Right renal cortex interstitium (tissue), 3 donors: ENCODE measurements at regions not wholly inside any gene's neighbourhood (a gene's known extent, or its start where the extent isn't known, plus 50 kb on each side); places are given as distances from the start of the nearest gene placed in this dataset.
"Not testable (repeated sequence)": the region's sequence is repeated elsewhere in the genome, so short reads cannot be mapped to it uniquely, and the experiment has no call there.

ENCODE experiments used
- DNase-seq, 3 donors: peaks; one replicate each; pipeline ENCODE4 v3.0.0-alpha.2; 2013; ENCODE audit warnings: low read depth in 3 of 3, low spot score in 2 of 3

DNA sequence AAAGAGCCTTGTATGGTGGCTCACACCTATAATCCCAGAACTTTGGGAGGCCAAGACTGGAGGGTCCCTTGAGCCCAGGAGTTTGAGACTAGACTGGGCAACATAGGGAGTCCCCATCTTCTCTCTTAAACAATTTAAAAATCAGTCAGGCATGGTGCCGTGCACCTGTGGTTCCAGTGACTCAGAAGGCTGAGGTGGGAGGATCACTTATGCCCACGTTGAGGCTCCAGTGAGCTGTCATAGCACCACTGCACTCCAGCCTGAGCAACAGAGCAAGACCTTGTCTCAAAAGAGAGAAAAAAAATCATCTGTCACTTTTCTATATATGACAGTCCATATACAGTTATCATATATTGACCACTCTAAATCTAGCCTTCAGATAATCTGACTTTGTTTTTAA is 658.3 kb downstream of the LTN1 start:
- no peak for DNase-seq

DNA sequence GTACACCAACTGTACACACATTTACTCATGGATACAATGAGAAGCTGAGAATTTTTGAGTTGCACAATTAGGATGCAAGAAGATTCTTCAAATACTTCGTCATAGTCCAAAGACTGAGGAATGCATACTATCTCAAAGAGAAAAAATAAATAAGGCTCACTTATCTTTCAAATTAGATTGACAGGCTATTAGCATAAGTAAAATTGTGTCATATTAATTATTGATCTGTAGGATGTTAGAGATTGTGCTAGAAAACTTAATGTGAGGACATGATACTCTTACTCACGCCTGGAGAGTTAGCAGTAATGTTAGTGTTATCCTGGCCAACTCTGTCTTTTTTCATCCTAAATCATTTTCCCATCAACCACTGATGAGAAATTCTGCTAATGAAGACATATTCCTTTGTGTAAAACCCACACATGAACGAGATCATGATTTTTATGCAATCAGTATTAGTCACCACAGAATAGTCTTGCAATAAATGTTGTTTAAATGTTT is 659.0 kb downstream of the LTN1 start:
- DNase-seq: no peak

DNA sequence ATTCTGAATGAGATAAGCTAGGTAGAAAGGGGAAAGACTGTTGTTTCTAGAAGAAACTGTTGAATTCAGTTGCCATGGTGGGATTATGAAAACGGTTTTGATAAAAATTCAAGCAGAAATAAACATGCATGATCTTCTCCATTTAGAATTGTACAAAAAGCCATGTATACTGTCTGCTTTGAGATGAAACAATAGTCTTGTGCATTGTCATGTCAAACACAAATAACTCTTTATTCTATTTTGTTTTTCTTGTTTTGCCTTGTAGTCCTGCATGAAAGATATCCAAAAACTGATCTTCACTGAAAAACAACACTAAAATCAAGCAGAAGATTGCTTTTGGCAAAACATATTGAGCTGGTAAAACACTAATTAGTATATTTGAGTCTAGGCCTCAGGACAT is 659.9 kb downstream of the LTN1 start:
- DNase-seq: no peak

DNA sequence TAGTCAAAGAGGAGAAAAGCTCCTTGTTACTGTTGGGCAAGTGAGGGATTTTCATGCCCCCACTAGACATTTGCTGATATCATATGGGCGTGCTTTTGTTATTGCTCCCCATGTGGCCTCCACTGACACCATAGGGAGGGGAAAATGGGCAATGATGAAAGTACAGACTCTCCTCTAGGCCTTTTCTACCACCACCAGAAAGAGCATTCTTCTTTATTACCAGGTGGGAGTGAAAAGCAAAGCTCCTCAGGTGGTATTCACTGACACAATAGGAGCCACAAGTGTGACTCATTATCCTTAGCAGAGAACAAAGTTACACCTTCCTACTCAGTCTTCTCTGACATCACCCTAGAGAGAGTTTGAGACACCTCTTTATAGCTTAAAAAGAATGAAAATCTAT is 667.1 kb downstream of the LTN1 start:
- no peak for DNase-seq

DNA sequence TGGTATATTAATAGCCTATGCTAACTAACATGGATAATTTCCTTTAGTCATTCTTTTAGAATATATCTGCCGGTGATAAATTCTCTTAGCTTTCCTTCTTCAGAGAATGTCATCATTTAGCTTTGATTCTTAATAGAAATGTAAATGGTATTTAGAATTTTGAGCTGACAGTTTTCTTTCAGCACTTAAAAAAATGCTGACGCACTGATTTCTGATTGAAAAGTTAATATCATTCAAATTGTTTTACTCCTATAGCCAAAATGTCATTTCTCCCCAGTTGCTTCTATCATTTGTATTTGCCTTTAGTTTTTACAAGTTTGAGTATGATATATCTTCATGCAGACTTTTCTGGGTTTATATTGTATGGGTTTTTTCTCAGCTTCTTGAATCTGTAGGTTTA is 668.0 kb downstream of the LTN1 start:
- no peak for DNase-seq

DNA sequence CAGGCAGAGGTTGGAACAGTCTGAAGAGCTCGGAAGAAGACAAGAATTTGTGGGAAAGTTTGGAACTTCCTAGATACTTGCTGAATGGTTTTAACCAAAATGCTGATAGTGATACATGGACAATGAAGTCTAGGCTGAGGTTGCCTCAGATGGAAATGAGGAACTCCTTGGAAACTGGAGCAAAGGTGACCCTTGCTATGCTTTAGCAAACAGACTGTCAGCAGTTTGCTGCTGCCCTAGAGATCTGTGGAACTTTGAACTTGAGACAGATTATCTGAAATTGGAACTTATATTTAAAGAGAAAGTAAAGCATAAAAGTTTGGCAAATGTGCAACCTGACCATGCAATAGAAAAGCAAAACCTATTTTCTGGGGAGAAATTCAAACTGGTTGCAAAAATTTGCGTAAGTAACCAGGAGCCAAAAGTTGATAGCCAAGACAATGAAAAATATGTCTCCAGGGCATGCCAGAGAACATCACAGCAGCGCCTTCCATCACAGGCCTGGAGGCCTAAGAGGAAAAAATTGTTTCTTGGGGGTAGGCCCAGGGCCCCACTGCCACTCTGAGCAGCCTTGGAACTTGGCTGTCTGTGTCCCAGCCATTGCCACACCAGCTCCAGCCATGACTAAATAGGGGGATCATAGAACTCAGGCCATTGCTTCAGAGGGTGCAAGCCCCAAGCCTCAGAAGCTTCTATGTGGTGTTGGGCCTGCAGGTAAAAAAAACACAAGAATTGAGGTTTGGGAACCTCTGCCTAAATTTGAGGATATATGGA is 675.3 kb downstream of the LTN1 start:
- DNase-seq: no peak

DNA sequence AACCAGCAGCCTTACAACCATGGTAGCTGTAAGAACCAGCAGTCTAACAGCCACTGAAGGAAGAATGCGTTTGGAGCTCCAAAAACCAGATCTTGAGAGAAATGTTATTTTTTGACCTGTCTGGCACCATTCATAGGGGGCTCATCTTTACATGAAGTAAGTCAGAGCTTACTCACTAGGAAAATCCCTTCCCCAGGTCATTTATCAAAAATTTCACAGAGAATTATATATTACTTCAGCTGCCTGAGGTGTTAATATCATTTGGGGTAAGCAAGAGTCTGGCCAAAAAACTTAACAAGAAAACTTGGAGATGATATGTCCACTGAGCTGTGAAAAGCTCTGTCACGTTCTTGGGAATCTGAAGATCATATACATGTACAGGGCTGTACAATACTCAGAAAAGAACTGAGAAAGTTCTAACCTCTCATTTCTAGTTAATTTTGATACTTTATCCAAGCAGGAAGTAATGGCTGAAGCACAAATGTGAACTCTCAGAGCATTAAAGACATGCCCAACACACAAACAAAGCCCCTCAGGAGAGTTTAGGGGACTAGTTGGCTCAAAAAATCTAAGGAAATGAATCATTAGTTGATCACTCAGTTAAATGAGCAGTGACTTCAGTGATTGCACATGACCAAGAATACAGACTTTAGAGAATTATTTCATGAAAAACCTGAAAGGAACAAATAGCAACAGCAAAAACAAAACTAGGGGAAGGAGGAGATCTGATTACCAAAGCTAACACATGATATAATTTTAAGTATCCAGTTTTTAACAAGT is 681.1 kb downstream of the LTN1 start:
- DNase-seq: no peak

DNA sequence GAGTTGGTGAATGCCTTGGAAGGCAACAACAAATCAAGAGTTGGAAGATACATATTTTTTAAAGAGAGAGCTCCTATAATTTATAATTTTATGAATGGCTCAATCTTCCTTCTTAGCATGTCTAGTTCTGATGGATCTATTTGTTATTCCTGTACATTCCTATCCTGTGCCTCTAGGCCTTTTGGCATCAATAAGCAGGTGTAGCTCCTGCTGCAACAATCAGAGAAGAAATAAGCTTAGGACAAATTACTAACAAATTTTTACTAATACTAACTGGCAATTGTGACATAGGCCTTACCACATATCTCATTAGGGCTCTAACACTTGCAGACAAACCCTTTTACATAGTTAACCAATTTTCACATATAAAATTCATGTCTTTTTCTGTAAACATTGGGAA is 682.0 kb downstream of the LTN1 start:
- no peak for DNase-seq

DNA sequence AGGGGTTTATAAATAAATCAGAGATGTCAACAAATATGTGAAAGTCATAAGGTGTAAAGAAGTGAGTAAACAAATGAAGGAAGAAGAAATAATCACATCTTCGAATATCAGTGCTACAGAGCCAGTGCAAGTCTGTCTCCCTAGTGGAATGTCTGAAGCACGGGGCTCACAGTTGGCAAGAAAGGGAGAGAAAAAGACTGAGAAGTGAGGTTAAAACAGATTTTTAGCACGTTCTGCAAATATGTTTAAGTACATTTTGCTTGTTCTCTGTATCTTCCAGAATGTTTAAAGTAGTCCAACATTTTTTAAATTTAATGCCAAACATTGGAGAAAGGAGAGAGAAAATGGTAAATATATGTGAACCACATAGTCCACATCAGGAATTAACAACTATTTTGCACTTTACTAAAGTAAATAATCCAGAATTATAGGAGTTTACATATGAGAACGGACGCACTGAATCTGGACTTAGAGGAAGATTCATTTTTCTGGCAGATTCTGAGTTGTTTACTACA is 682.4 kb downstream of the LTN1 start:
- no peak for DNase-seq

DNA sequence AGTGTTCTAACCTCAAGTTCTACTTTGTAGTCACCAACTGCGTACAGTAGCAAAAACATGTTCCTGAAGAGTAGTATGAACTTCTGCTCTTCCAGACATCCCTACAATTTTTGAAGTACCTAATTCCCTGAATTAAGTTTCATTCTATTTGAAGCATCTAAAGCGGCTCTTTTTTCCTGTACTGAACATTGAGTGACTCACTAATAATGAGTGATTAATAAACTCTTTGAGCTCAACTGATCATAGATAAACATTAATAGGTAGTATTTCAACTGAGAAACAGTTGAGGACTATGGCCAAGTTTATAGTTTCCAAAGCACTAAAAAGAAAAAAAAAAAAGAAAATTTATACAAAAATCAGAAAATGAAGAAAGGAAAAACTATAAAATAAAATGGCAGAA is 683.1 kb downstream of the LTN1 start:
- no peak for DNase-seq

DNA sequence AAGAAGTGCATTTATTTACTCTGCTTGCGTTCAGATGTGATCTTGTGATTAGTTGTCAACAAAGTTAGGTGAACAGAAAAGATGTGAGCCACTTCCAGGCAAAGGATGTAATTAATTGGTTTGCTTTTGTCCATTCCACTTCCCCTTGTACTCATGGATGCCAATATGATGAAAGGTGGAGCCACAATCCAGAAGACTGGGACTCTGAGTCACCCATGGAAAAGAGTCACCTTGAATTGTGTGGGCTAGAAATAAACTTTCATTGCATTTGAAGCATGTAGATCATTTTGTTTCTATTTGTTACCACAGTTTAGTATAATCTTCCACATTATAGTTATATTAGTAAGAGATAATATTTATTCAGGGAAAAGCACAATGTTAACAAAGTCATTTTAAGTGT is 684.2 kb downstream of the LTN1 start:
- DNase-seq: no peak

DNA sequence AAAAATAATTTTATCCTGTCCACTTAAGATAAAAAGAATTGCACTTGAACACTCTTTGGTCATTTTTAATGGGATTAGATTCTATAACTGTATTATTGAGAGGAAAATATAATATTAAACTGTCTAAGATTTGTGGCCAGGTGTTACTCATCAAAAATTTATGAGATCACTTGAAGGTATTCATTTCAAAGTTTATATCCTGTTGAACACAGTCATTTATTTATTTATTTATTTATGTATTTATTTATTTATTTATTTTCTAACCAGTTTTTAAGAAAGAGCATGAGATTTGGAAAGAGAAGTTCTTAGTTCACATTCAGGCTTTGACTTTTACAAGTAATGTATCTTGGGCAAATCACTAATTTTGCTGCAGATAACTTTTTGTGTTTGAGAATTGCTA is 692.7 kb downstream of the LTN1 start:
- DNase-seq: no peak

DNA sequence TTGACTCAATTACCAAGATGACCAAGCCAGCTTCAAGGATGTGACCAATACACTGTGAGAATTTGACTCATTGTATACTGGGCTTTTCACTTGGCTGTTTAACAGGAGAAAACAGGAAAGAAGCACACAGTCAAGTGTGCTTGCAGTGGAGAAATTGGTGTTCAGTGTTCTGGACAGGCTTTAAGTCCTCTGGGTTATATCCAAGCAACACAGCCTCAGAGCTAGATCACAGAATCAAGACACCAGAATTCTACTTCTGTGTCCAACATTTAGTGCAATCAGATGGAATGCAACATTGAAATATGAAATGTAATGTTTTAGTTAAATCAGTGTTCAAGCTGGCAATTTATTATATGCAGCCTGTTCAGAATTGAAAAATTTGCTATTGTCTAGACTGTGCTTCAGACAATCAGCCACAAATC is 694.4 kb downstream of the LTN1 start:
- no peak for DNase-seq

DNA sequence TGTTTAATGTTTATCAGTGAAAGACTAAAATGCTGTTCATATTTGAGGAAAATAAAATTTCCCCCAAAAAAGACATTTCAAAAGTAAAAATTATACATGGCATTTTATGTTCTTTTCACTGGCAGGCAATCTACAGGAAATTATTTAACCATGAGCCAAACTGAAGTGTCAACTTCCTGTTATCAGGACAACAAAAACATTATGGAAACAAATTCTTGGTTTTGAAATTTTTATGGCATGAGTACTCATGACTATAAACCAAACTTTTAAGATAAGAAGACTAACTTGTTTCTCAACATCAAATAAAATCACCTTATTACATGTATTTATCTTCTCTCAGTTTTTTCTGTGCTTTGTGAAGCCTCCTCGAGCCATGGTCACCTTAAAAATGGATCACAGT is 698.6 kb downstream of the LTN1 start:
- no peak for DNase-seq

DNA sequence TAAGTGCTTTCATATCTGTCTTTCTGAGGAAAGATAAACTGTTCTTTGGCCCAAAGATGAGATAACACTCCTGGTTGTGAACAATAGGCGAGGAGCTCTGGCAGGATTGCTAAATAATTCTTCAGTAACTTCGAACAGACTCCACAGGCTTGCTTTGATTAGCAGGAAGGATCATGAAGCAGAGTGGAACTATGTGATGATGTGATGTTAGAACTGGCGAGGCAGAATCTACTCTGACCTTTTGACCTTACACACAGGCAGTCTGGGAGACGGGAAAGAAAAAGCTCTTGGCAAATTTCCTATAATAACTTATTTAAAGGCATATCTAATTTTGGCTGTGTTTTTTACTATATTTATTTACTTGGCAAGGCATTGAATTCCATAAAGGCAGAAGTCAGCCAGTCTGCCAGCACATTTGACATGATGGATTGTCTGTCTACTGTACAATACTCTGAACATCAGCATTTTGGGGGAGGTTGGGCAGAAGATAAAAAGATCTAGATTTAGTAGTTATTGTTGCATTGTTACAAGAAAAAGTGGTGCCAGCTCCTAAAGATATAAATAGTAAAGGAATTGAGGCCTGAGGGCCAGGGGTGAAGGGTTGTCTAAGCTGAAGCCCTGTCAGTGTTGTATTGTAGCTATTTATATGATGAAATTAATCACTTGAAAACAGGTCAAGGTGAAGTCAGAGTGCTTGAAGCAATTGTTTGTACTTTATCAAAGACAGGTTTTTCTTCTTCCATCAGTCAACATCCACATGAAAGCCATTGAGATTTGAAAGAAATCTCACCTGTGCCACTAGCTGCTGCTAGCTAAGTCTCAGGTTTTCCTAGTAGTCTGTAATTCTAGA is 708.8 kb downstream of the LTN1 start:
- peak in 2 of 3 donors; percentile 16 to 21 for DNase-seq

DNA sequence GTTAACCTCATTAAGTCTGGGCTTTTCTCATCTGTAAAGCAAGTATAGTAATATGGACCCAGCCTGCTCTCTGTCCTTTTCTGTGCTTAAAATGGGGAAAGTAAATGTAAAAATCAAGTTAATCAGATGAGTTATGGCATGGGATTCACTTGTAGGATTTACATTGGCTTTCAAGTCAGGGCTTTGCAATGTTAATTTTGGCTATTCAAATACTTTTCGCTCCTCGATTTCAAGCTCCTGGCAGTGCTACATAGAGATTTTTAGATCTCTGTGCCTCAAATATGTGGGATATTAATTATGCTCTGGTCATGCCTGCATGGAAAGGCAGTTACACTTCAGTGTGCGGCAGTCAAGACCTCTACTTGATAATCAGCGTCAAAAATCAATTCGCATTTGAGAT is 709.8 kb downstream of the LTN1 start:
- no peak for DNase-seq

DNA sequence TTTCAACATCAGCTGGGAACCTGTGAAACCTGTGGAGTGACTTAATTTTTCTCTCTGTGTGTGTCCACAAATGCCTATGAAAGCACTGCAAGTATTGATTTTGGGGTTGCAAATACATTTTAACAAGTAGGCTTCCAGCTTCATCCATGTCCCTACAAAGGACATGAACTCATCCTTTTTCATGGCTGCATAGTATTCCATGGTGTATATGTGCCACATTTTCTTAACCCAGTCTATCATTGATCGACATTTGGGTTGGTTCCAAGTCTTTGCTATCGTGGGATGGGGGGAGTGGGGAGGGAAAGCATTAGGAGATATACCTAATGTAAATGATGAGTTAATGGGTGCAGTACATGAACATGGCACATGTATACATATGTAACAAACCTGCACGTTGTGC is 711.3 kb downstream of the LTN1 start:
- not testable (repeated sequence) for DNase-seq

DNA sequence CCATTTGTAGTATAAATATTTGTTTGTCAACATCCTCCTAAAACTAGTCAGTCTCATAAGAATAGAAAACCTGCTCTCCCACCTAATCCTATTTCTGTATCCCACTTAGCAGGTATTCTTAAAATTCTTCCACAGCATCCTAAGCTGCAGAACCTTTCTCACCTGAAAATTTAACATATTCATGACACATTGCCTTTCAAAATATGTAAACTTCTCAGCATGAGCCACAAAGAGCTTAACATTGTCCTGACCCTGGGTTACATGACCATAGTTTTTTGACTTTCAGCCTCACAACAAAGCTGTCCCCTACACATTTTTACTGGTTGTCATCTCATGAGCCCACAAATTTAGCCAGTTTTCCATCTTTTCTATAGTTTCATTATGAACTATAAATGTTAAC is 712.1 kb downstream of the LTN1 start:
- DNase-seq: no peak

DNA sequence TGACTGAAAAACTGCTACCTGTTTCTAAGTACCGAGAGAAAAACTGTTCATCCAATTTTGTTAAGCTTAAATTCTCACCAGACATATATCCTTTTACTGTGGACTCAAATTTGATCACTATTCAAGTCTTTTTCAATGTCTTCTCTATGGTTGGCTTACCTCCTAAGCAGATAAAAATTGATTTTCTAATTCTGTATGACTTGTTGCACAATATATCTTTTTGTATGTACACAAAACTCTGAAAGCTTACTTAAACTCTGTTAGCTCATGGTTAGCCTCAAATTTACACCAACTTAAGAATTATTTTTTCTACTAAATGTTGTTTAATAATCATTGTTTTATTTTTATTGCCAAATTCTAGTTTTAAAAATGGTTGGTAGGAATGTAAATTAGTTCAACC is 715.4 kb downstream of the LTN1 start:
- no peak for DNase-seq

DNA sequence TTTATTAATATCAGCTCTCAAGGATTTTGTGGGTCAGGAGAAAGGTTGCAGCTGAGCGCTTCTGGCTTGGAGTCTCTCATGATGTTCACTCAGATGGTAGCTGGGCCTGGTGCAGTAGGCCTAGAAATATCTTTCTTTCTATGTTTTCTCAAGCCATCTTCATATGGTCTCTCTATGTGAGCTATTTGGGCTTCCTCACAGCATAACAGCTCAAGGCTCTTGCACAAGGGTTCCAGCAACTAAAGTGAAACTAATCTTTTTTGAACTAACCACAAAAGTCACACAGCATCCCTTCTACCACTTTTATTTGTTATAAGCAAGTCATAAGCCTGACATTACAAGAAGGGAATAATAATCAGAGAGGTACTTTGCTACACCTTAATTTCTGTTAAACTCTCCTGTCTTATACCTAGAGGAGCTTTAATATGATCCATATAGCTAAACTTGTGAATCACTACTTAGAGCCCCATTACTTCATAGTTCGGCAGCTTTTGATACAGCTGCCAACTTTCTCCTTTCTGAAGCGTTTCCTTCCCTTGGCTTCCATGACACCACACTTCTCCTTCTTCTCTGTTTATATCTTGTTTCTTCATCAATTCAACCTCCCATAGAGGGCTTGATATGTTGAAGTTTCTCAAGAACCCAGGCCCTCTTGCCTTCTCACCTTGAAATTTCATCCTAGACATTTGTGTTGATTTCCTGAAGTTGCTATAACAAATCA is 720.2 kb downstream of the LTN1 start:
- DNase-seq: no peak
